HG03064 (cell line): ENCODE measurements at regions not wholly inside any gene's neighbourhood (a gene's known extent, or its start where the extent isn't known, plus 50 kb on each side); places are given as distances from the start of the nearest gene placed in this dataset.

Experiments
- ATAC-seq: cut with Tn5 transposase; IDR thresholded peaks from one replicate; pipeline ENCODE4 v1.9.1; 2021; ENCODE audit warnings: low read depth; ENCODE audit not compliant: unreplicated experiment

GRCh38 chr2:23301136-23301535, 83.8 kb upstream of the KLHL29 start:
- ATAC-seq, result no peak

GRCh38 chr2:23302591-23302990, 82.4 kb upstream of the KLHL29 start:
- ATAC-seq, result no peak

GRCh38 chr2:23306401-23306800, 78.6 kb upstream of the KLHL29 start:
- ATAC-seq, result no peak

- ATAC-seq, result no peak
These were observed 73.8 kb upstream of the KLHL29 start for GRCh38 chr2:23311186-23311585.

GRCh38 chr2:23312996-23313606, 71.9 kb upstream of the KLHL29 start:
- no peak for ATAC-seq

GRCh38 chr2:23314687-23315086, 70.3 kb upstream of the KLHL29 start:
- ATAC-seq, result no peak

- ATAC-seq, result no peak
These were observed 64.9 kb upstream of the KLHL29 start for GRCh38 chr2:23320058-23320457.

- no peak for ATAC-seq
These were observed 63.2 kb upstream of the KLHL29 start for GRCh38 chr2:23321751-23322150.

- ATAC-seq, result no peak
These were observed 62.3 kb upstream of the KLHL29 start for GRCh38 chr2:23322567-23323197.

- ATAC-seq, result no peak
These were observed 61.6 kb upstream of the KLHL29 start for GRCh38 chr2:23323198-23323916.

- ATAC-seq, result no peak
These were observed 60.9 kb upstream of the KLHL29 start for GRCh38 chr2:23323917-23324680.

- no peak for ATAC-seq
These were observed 58.6 kb upstream of the KLHL29 start for GRCh38 chr2:23326330-23326729.

- ATAC-seq, result no peak
These were observed 57.6 kb upstream of the KLHL29 start for GRCh38 chr2:23327416-23327815.

GRCh38 chr2:23327887-23328286, 57.1 kb upstream of the KLHL29 start:
- ATAC-seq, result no peak

GRCh38 chr2:23330214-23330613, 54.8 kb upstream of the KLHL29 start:
- ATAC-seq, result no peak
